Ishikawa (cell line): ENCODE measurements at regions not wholly inside any gene's neighbourhood (a gene's known extent, or its start where the extent isn't known, plus 50 kb on each side); places are given as distances from the start of the nearest gene placed in this dataset.

Experiments used
- CEBPB ChIP-seq: IDR thresholded peaks from 2 replicates; pipeline ENCODE4 v1.6.1; 2012
- CREB1 ChIP-seq: IDR thresholded peaks from 2 replicates; pipeline ENCODE4 v1.6.1; 2012; ENCODE audit warnings: low read depth
- EGR1 ChIP-seq: IDR thresholded peaks from 2 replicates; pipeline ENCODE4 v1.6.1; 2012
- EP300 ChIP-seq: IDR thresholded peaks from 2 replicates; pipeline ENCODE4 v1.6.1; 2012; ENCODE audit warnings: borderline replicate concordance
- FOXM1 ChIP-seq: IDR thresholded peaks from 2 replicates; pipeline ENCODE4 v1.6.1; 2012; ENCODE audit warnings: low read depth, borderline replicate concordance
- MAX ChIP-seq: IDR thresholded peaks from 2 replicates; pipeline ENCODE4 v1.6.1; 2012
- NFIC ChIP-seq: IDR thresholded peaks from 2 replicates; pipeline ENCODE4 v1.6.1; 2012
- RAD21 ChIP-seq: IDR thresholded peaks from 2 replicates; pipeline ENCODE4 v1.6.1; 2012; ENCODE audit warnings: low read depth
- REST ChIP-seq: IDR thresholded peaks from 2 replicates; pipeline ENCODE4 v1.6.1; 2012; ENCODE audit warnings: low read depth, mild to moderate bottlenecking
- TAF1 ChIP-seq: IDR thresholded peaks from 2 replicates; pipeline ENCODE4 v1.6.1; 2012; ENCODE audit warnings: low read depth, mild to moderate bottlenecking
- TCF12 ChIP-seq: IDR thresholded peaks from 2 replicates; pipeline ENCODE4 v1.6.1; 2012; ENCODE audit warnings: low read depth
- TEAD4 ChIP-seq: IDR thresholded peaks from 2 replicates; pipeline ENCODE4 v1.6.1; 2012
- USF1 ChIP-seq: IDR thresholded peaks from 2 replicates; pipeline ENCODE4 v1.6.1; 2012
- YY1 ChIP-seq: IDR thresholded peaks from 2 replicates; pipeline ENCODE4 v1.6.1; 2012; ENCODE audit warnings: low read depth
- ZBTB7A ChIP-seq: IDR thresholded peaks from 2 replicates; pipeline ENCODE4 v1.6.1; 2012; ENCODE audit warnings: low read depth

- TF ChIP-seq TEAD4 (no peak), TAF1 (no peak), TCF12 (no peak), FOXM1 (no peak), EP300 (no peak), RAD21 (no peak), CREB1 (no peak), EGR1 (no peak), USF1 (no peak), REST (no peak), NFIC (no peak), CEBPB (no peak), YY1 (no peak), ZBTB7A (no peak), MAX (no peak)
Observed at GRCh38 chr20:43285170-43285569, 95.5 kb upstream of the PTPRT start.

- TF ChIP-seq USF1 (no peak), CEBPB (no peak), REST (no peak), YY1 (no peak), TCF12 (no peak), EP300 (no peak), EGR1 (no peak), ZBTB7A (no peak), RAD21 (no peak), TAF1 (no peak), FOXM1 (no peak), NFIC (no peak), TEAD4 (no peak), CREB1 (no peak), MAX (no peak)
Observed at GRCh38 chr20:43284486-43284885, 94.8 kb upstream of the PTPRT start.

- TF ChIP-seq MAX = no peak
- no peak for TF ChIP-seq USF1
- no peak for TF ChIP-seq TEAD4
- TF ChIP-seq FOXM1 = no peak
- TF ChIP-seq ZBTB7A = no peak
- no peak for TF ChIP-seq EGR1
- no peak for TF ChIP-seq REST
- TF ChIP-seq TCF12 = no peak
- TF ChIP-seq YY1 = no peak
- no peak for TF ChIP-seq TAF1
- no peak for TF ChIP-seq NFIC
- no peak for TF ChIP-seq CREB1
Observed at GRCh38 chr20:43283126-43283525, 93.4 kb upstream of the PTPRT start.

- TF ChIP-seq MAX (no peak), TEAD4 (no peak), REST (no peak), CEBPB (no peak), NFIC (no peak), TAF1 (no peak), ZBTB7A (no peak)
Observed at GRCh38 chr20:43271980-43272379, 82.3 kb upstream of the PTPRT start.
